GM13977 (cell line): ENCODE measurements at regions not wholly inside any gene's neighbourhood (a gene's known extent, or its start where the extent isn't known, plus 50 kb on each side); places are given as distances from the start of the nearest gene placed in this dataset.

Source experiments
- DNase-seq: peaks from one replicate; pipeline ENCODE4 v3.0.0; 2012; ENCODE audit warnings: low spot score
- in situ Hi-C: fragments of 300-500 bp; cut with MboI; formaldehyde crosslinking; loops from one replicate; pipeline ENCODE4 v1.12.0; 2022; ENCODE audit warnings: low sequenced_read_pairs, low pct_unique_long_range_greater_than_20kb, mixed read lengths, inconsistent platforms; ENCODE audit not compliant: unreplicated experiment
- TF ChIP-seq, protein P1 (sequence below): IDR thresholded peaks from 2 replicates; pipeline ENCODE4 v1.5.1; 2012; ENCODE audit warnings: mild to moderate bottlenecking, control low read depth; ENCODE audit not compliant: insufficient read depth; ENCODE audit errors: extremely low read depth, missing control alignments

DNA sequence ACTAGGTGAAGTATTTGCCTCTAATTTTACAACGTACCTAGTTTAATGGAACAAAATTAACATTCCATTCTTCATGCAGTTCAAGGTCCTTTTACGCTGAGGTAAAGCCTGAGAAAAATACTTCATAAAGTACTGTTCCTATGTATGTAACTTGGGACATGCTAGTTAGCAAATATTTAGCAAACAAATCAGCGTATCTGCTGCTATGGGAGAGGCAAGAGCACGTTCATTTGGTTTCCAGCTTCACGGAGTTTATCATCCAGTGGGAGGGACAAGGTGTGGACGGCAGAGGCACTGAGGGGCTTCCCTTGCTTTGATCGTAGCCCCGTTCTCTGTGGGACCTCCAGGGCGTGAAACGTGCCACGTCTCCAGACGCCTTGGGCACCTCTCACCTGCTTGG is 248.8 kb downstream of the IRS2 start:
- in situ Hi-C loops, result no loop called here
- TF ChIP-seq, protein P1, sequence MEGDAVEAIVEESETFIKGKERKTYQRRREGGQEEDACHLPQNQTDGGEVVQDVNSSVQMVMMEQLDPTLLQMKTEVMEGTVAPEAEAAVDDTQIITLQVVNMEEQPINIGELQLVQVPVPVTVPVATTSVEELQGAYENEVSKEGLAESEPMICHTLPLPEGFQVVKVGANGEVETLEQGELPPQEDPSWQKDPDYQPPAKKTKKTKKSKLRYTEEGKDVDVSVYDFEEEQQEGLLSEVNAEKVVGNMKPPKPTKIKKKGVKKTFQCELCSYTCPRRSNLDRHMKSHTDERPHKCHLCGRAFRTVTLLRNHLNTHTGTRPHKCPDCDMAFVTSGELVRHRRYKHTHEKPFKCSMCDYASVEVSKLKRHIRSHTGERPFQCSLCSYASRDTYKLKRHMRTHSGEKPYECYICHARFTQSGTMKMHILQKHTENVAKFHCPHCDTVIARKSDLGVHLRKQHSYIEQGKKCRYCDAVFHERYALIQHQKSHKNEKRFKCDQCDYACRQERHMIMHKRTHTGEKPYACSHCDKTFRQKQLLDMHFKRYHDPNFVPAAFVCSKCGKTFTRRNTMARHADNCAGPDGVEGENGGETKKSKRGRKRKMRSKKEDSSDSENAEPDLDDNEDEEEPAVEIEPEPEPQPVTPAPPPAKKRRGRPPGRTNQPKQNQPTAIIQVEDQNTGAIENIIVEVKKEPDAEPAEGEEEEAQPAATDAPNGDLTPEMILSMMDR, result no peak
- DNase-seq, result no peak

DNA sequence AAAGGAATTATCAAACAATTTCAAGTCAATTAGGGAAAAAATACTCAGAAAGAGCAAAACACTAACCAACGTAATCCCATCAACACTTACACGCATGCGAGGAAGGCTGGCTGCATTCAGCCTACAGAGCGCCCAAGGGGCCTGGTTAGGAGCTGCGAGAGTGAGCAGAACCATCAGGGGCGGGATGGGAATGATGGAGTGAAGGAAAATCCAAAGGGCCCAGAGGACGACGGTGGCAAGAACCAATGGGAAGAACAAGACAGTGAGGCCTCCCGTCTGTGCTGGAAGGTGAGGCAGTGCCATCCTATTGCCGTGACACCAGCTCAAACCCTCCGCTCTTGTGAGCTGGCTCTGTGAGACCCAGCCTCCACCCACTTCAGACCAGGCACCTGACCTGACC is 253.0 kb downstream of the IRS2 start:
- DNase-seq, result no peak
- TF ChIP-seq, protein P1, result no peak
- in situ Hi-C loops, result no loop called here

DNA sequence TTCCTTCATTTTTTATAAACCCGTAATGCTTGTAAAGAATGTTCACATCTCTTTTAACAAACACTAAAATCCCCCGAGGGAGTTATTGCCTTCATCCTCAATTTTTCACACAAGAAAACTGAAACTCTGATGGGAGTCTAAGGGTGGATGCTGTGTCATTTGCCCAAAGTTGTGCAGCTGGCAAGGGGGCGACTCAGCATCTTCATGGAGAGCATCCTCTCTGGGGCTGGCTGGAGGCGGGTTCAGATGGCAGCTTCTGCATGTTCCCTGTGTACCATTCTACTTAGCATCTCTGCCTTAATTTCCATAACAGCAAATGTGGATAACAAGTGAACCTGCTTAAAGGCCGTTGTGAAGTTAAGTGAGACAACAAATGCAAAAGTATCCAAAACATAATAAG is 256.4 kb downstream of the IRS2 start:
- in situ Hi-C loops, result no loop called here
- TF ChIP-seq, protein P1, result no peak
- no peak for DNase-seq

DNA sequence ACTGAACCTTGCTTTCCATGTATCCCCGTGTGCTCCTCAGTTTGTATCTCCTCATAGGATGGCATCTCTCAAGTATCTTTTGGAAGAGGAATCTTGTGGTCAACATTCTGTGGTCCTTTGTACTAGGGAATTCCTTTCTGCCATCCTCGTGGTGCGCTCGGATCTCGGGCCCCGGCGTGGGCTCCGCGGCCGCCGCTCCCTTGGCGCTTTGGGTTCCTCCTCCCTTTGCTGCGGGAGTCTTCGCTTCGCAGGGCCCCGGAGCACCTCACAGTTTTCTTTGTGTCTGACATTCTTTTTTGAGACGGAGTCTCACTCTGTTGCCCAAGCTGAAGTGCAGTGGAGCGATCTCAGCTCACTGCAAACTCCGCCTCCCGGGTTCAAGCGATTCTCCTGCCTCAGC is 264.7 kb downstream of the IRS2 start:
- no peak for DNase-seq
- TF ChIP-seq, protein P1, result no peak
- in situ Hi-C loops, result no loop called here

DNA sequence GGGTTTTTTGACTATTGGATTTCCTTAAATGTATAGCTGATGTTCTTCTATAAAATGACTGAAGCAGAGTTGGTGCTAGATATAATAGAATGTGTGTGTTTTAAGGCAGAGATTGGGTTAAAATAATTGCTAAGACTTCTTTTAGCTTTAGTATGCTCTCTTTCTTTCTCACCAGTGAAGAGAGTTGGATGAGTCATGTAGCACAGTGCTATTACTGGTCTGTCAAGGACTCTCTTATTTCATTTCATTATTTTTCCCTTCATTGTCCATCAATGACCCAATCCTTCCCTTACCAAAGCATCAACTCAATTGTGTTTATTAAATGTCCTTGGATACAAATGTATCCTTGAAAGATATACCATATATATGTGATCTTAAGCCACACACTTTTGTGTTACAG is 268.9 kb downstream of the IRS2 start:
- DNase-seq, result no peak
- in situ Hi-C loops, result no loop called here
- TF ChIP-seq, protein P1, result no peak

DNA sequence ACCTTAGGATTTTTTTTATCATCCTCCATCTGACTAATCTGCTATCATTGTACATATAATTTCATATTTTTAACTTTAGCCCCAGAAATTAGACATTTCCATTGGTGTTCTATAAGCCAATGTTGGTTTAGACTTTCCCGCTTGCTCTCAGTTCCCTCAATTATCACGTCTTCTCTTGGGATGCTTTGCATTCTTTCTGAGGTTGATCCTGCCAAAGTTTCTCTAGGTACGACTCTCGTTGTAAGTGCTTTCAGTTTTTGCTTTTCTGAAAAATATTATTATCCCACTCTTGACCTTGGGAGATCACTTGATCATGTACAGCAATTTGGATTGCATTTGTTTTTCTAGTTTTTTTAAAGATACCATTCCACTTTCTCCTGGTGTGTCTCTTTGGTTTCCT is 270.2 kb downstream of the IRS2 start:
- in situ Hi-C loops, result no loop called here
- no peak for DNase-seq
- TF ChIP-seq, protein P1, result no peak

DNA sequence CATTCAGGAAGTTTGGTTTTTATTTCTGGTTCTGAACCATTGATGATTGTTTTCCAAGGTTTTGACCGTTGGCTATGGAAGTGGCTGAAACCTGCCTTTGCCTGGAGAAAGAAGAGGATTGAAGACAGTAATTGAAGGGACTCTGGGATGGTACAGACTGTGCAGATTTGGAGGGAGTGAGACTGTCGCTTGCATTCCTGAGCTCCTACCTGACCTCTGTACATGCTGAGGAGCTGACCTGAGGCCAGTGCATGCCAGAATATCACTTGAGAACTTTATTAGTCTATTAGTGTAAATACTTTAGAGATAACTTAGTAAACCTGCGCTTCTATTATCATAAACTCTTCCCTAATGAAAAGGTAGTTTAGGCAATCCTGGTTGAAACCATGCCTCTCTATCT is 276.4 kb downstream of the IRS2 start:
- DNase-seq, result no peak
- in situ Hi-C loops, result no loop called here

More for the DNA sequence above, 276.4 kb downstream of the IRS2 start:
- TF ChIP-seq, protein P1, result no peak
